SU-DHL-6 (cell line): ENCODE measurements at regions not wholly inside any gene's neighbourhood (a gene's known extent, or its start where the extent isn't known, plus 50 kb on each side); places are given as distances from the start of the nearest gene placed in this dataset.

Source experiments
- EZH2phosphoT487 ChIP-seq: fragments of 200-600 bp; sonication (generic), shearing (Covaris generic); conservative IDR thresholded peaks from 2 replicates; pipeline ENCODE4 v1.6.1; 2018; ENCODE audit warnings: mild to moderate bottlenecking, antibody characterized with exemption, low read length, moderate library complexity, mixed read lengths
- TF ChIP-seq, protein P1 (sequence below): fragments of 200-600 bp; sonication (generic); IDR thresholded peaks from one replicate; pipeline ENCODE4 v1.5.1; 2017; ENCODE audit warnings: antibody characterized with exemption, mild to moderate bottlenecking, low read length, moderate library complexity; ENCODE audit not compliant: insufficient read depth, poor library complexity, severe bottlenecking

DNA sequence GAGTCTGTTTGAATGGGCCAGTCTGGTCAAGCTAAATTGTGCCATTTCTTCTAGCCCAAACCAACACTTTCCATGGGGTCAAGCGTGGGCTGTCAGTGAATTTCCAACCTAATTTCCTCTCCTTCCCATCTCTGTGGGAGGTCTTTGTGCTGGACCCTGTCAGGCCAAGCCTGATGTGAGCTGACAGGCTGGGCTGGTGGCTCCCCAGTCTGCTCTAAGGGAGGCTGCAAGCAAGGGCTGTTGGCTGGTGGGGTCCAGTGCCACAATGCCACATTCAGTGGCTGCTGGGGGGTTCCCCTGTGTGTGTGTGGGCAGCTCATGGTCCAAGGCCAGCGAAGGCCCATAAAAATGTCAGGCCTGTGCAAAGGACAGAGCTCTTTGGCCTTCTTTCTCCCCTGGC, 216.1 kb downstream of the OPA1 start:
- TF ChIP-seq EZH2phosphoT487: no peak
- TF ChIP-seq, protein P1, sequence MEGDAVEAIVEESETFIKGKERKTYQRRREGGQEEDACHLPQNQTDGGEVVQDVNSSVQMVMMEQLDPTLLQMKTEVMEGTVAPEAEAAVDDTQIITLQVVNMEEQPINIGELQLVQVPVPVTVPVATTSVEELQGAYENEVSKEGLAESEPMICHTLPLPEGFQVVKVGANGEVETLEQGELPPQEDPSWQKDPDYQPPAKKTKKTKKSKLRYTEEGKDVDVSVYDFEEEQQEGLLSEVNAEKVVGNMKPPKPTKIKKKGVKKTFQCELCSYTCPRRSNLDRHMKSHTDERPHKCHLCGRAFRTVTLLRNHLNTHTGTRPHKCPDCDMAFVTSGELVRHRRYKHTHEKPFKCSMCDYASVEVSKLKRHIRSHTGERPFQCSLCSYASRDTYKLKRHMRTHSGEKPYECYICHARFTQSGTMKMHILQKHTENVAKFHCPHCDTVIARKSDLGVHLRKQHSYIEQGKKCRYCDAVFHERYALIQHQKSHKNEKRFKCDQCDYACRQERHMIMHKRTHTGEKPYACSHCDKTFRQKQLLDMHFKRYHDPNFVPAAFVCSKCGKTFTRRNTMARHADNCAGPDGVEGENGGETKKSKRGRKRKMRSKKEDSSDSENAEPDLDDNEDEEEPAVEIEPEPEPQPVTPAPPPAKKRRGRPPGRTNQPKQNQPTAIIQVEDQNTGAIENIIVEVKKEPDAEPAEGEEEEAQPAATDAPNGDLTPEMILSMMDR: no peak
